HEK293 (cell line): ENCODE measurements at regions not wholly inside any gene's neighbourhood (a gene's known extent, or its start where the extent isn't known, plus 50 kb on each side); places are given as distances from the start of the nearest gene placed in this dataset.

ENCODE experiments used
- CTCF ChIA-PET: fragments of 350-600 bp; formaldehyde crosslinking; extraction: SDS; loops from one replicate; lab custom pipeline; 2021; ENCODE audit warnings: antibody characterized with exemption; lab: Yijun Ruan, JAX
- POLR2A ChIA-PET: fragments of 300-600 bp; formaldehyde crosslinking; extraction: SDS; loops from one replicate; lab custom pipeline; 2020; ENCODE audit warnings: antibody characterized with exemption, inconsistent platforms; lab: Yijun Ruan, JAX
- H3K27ac ChIP-seq: fragments of 200-500 bp; sonication (Bioruptor generic); 2 replicates; pipeline ENCODE4 v1.5.1; 2014; ENCODE audit warnings: low read depth, low read length, control low read depth, inconsistent platforms; ENCODE audit errors: extremely low read depth
- H3K36me3 ChIP-seq, 2 experiments: fragments of 200-500 bp in 1 of 2; sonication (Bioruptor generic) in 1 of 2; 1 replicate in 1 of 2; 2 replicates in 1 of 2; pipeline ENCODE4 v1.5.1; 2014 to 2017; ENCODE audit warnings: inconsistent platforms in 2 of 2, low read length in 2 of 2; ENCODE audit not compliant: control insufficient read depth in 2 of 2, insufficient read depth in 1 of 2
- H3K4me1 ChIP-seq: fragments of 200-500 bp; sonication (Bioruptor generic); 2 replicates; pipeline ENCODE4 v1.5.1; 2014; ENCODE audit warnings: mild to moderate bottlenecking, low read length, inconsistent platforms; ENCODE audit not compliant: control insufficient read depth, insufficient read depth
- H3K4me3 ChIP-seq: 2 replicates; pipeline ENCODE4 v1.5.1; 2011; ENCODE audit warnings: low read depth, mild to moderate bottlenecking, control low read depth, low read length, moderate library complexity
- H3K9me3 ChIP-seq: fragments of 200-500 bp; sonication (Bioruptor generic); 2 replicates; pipeline ENCODE4 v1.5.1; 2014; ENCODE audit warnings: low read depth, low read length, inconsistent platforms; ENCODE audit not compliant: control insufficient read depth, insufficient read depth
- BCL11A ChIP-seq: fragments of 450-650 bp; formaldehyde crosslinking; IDR thresholded peaks from 2 replicates; pipeline ENCODE4 v1.5.1; 2016; ENCODE audit warnings: low read depth, missing biosample characterization, missing genetic modification characterization
- MYNN ChIP-seq: fragments of 450-650 bp; formaldehyde crosslinking; IDR thresholded peaks from 2 replicates; pipeline ENCODE4 v1.5.1; 2016; ENCODE audit warnings: missing biosample characterization, missing genetic modification characterization, borderline replicate concordance
- PRDM2 ChIP-seq: fragments of 450-650 bp; formaldehyde crosslinking; IDR thresholded peaks from 2 replicates; pipeline ENCODE4 v1.5.1; 2016; ENCODE audit warnings: missing biosample characterization, missing genetic modification characterization, borderline replicate concordance
- SALL2 ChIP-seq: fragments of 450-650 bp; formaldehyde crosslinking; IDR thresholded peaks from 2 replicates; pipeline ENCODE4 v1.5.0; 2017; ENCODE audit warnings: missing biosample characterization, mild to moderate bottlenecking, missing genetic modification characterization, borderline replicate concordance
- SP2 ChIP-seq: fragments of 450-650 bp; formaldehyde crosslinking; IDR thresholded peaks from 2 replicates; pipeline ENCODE4 v1.5.1; 2016; ENCODE audit warnings: missing biosample characterization, missing genetic modification characterization
- YY2 ChIP-seq: fragments of 450-650 bp; formaldehyde crosslinking; IDR thresholded peaks from 2 replicates; pipeline ENCODE4 v1.5.1; 2016; ENCODE audit warnings: missing biosample characterization, missing genetic modification characterization
- ZFP69B ChIP-seq: fragments of 450-650 bp; formaldehyde crosslinking; IDR thresholded peaks from 2 replicates; pipeline ENCODE4 v1.5.1; 2016; ENCODE audit warnings: missing biosample characterization, missing genetic modification characterization
- ZNF138 ChIP-seq: fragments of 450-650 bp; formaldehyde crosslinking; IDR thresholded peaks from 2 replicates; pipeline ENCODE4 v1.5.1; 2016; ENCODE audit warnings: missing biosample characterization, missing genetic modification characterization, borderline replicate concordance
- ZNF169 ChIP-seq: fragments of 450-650 bp; formaldehyde crosslinking; IDR thresholded peaks from 2 replicates; pipeline ENCODE4 v1.5.1; 2016; ENCODE audit warnings: missing biosample characterization, missing genetic modification characterization
- ZNF174 ChIP-seq: fragments of 450-650 bp; formaldehyde crosslinking; IDR thresholded peaks from 2 replicates; pipeline ENCODE4 v1.5.0; 2017; ENCODE audit warnings: missing biosample characterization, mild to moderate bottlenecking, missing genetic modification characterization
- ZNF214 ChIP-seq: fragments of 450-650 bp; formaldehyde crosslinking; IDR thresholded peaks from 2 replicates; pipeline ENCODE4 v1.5.1; 2017; ENCODE audit warnings: missing biosample characterization, mild to moderate bottlenecking, missing genetic modification characterization, borderline replicate concordance
- ZNF24 ChIP-seq: fragments of 450-650 bp; formaldehyde crosslinking; IDR thresholded peaks from 2 replicates; pipeline ENCODE4 v1.5.1; 2016; ENCODE audit warnings: missing biosample characterization, missing genetic modification characterization
- ZNF248 ChIP-seq: fragments of 450-650 bp; formaldehyde crosslinking; IDR thresholded peaks from 2 replicates; pipeline ENCODE4 v1.5.1; 2017; ENCODE audit warnings: missing biosample characterization, missing genetic modification characterization
- ZNF280D ChIP-seq: fragments of 450-650 bp; formaldehyde crosslinking; IDR thresholded peaks from 2 replicates; pipeline ENCODE4 v1.5.1; 2016; ENCODE audit warnings: missing biosample characterization, missing genetic modification characterization
- ZNF366 ChIP-seq: fragments of 450-650 bp; formaldehyde crosslinking; conservative IDR thresholded peaks from 2 replicates; pipeline ENCODE4 v1.5.1; 2016; ENCODE audit warnings: missing biosample characterization, missing genetic modification characterization
- ZNF670 ChIP-seq: fragments of 450-650 bp; formaldehyde crosslinking; IDR thresholded peaks from 2 replicates; pipeline ENCODE4 v1.5.1; 2016; ENCODE audit warnings: missing biosample characterization, missing genetic modification characterization, low read depth
- ZNF692 ChIP-seq: fragments of 450-650 bp; formaldehyde crosslinking; IDR thresholded peaks from 2 replicates; pipeline ENCODE4 v1.5.1; 2016; ENCODE audit warnings: missing biosample characterization, missing genetic modification characterization
- ZNF776 ChIP-seq: fragments of 450-650 bp; formaldehyde crosslinking; IDR thresholded peaks from 2 replicates; pipeline ENCODE4 v1.5.0; 2017; ENCODE audit warnings: missing biosample characterization, missing genetic modification characterization, borderline replicate concordance
- ZNF837 ChIP-seq: fragments of 450-650 bp; formaldehyde crosslinking; IDR thresholded peaks from 2 replicates; pipeline ENCODE4 v1.5.1; 2016; ENCODE audit warnings: missing biosample characterization, missing genetic modification characterization
- TF ChIP-seq, protein P1 (sequence below): fragments of 450-650 bp; formaldehyde crosslinking; IDR thresholded peaks from 2 replicates; pipeline ENCODE4 v1.5.1; 2017; ENCODE audit warnings: missing biosample characterization, mild to moderate bottlenecking, missing genetic modification characterization, moderate library complexity
- TF ChIP-seq, protein P2 (sequence below): fragments of 450-650 bp; formaldehyde crosslinking; IDR thresholded peaks from 2 replicates; pipeline ENCODE4 v1.5.1; 2016; ENCODE audit warnings: missing biosample characterization, missing genetic modification characterization

GRCh38 chr4:162791226-162791625 is 375.5 kb downstream of the NAF1 start:
- ChIA-PET POLR2A (no interaction called here), CTCF (no interaction called here)
- Histone ChIP-seq H3K4me1 (no peaks in the 10 kb centered on the region), H3K36me3 (no peaks in the 10 kb centered on the region), H3K9me3 (no peaks in the 10 kb centered on the region), H3K27ac (no peak overlapping the region), H3K4me3 (no peak overlapping the region)
- no peak for TF ChIP-seq ZNF24 (tag by site-specific recombination)
- TF ChIP-seq ZNF837, result no peak

GRCh38 chr4:162787120-162787519 is 379.6 kb downstream of the NAF1 start:
- Histone ChIP-seq H3K4me1 (no peaks in the 10 kb centered on the region), H3K36me3 (no peaks in the 10 kb centered on the region), H3K9me3 (no peaks in the 10 kb centered on the region), H3K27ac (no peak overlapping the region), H3K4me3 (no peak overlapping the region)
- POLR2A ChIA-PET, result no interaction called here
- CTCF ChIA-PET, result no interaction called here
- TF ChIP-seq, protein P1, sequence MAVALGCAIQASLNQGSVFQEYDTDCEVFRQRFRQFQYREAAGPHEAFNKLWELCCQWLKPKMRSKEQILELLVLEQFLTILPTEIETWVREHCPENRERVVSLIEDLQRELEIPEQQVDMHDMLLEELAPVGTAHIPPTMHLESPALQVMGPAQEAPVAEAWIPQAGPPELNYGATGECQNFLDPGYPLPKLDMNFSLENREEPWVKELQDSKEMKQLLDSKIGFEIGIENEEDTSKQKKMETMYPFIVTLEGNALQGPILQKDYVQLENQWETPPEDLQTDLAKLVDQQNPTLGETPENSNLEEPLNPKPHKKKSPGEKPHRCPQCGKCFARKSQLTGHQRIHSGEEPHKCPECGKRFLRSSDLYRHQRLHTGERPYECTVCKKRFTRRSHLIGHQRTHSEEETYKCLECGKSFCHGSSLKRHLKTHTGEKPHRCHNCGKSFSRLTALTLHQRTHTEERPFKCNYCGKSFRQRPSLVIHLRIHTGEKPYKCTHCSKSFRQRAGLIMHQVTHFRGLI (tag by site-specific recombination), result no peak
- TF ChIP-seq BCL11A (no peak), ZNF837 (no peak), ZNF366 (tag by site-specific recombination) (no peak), ZNF174 (tag by site-specific recombination) (no peak), ZNF776 (tag by site-specific recombination) (no peak), ZNF670 (tag by site-specific recombination) (no peak), ZNF169 (tag by site-specific recombination) (no peak), MYNN (tag by site-specific recombination) (no peak), YY2 (tag by site-specific recombination) (no peak), ZNF214 (no peak), ZNF248 (tag by site-specific recombination) (no peak), ZNF138 (tag by site-specific recombination) (no peak), SALL2 (tag by site-specific recombination) (no peak), ZFP69B (tag by site-specific recombination) (no peak), ZNF692 (tag by site-specific recombination) (no peak), ZNF280D (tag by site-specific recombination) (no peak), PRDM2 (tag by site-specific recombination) (no peak), SP2 (tag by site-specific recombination) (no peak)
- TF ChIP-seq, protein P2, sequence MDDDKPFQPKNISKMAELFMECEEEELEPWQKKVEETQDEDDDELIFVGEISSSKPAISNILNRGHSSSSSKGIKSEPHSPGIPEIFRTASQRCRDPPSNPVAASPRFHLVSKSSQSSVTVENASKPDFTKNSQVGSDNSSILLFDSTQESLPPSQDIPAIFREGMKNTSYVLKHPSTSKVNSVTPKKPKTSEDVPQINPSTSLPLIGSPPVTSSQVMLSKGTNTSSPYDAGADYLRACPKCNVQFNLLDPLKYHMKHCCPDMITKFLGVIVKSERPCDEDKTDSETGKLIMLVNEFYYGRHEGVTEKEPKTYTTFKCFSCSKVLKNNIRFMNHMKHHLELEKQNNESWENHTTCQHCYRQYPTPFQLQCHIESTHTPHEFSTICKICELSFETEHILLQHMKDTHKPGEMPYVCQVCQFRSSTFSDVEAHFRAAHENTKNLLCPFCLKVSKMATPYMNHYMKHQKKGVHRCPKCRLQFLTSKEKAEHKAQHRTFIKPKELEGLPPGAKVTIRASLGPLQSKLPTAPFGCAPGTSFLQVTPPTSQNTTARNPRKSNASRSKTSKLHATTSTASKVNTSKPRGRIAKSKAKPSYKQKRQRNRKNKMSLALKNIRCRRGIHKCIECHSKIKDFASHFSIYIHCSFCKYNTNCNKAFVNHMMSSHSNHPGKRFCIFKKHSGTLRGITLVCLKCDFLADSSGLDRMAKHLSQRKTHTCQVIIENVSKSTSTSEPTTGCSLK (tag by site-specific recombination), result no peak
